GM21528 (cell line): ENCODE measurements at regions not wholly inside any gene's neighbourhood (a gene's known extent, or its start where the extent isn't known, plus 50 kb on each side); places are given as distances from the start of the nearest gene placed in this dataset.
"Not testable (repeated sequence)": the region's sequence is repeated elsewhere in the genome, so short reads cannot be mapped to it uniquely, and the experiment has no call there.

Experiments
- ATAC-seq: cut with Tn5 transposase; IDR thresholded peaks from one replicate; pipeline ENCODE4 v1.9.1; 2021; ENCODE audit warnings: mild to moderate bottlenecking, moderate library complexity; ENCODE audit not compliant: unreplicated experiment, low FRiP score

DNA sequence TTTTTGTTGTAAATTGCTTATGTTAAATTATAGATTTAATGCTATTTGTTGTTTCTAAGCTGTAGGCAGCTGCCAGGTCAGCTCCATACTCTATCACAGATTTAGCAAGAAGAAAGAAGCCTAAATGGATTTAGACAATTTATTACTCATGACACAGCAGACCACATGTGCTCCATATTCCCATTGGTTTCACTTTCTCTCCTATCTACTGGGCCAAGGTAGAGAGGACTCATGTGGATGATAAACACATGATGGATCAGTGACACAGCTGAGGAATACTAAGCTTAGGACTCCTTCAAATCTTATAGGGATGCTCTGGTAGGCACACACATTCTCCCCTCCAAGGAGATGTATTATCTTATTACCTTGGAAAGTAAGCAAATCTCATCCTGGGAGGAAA, 553.0 kb upstream of the ADGRB3 start:
- ATAC-seq = no peak

DNA sequence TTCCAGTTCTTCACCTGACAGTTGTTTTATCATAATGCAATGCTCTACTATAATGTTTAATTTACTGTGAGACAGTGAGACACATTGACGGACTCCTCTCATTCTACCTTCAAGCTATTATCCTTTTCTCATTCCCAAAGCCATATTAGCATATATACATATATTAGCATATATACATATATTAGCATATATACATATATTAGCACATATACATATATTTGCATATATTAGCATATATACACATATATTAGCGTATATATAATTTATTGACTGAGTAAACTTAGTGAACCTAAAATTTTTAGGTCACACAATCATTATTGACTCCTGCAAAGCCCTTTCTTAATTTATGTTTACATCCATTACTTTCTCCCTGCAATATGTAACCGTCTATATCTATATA, 555.0 kb upstream of the ADGRB3 start:
- no peak for ATAC-seq

DNA sequence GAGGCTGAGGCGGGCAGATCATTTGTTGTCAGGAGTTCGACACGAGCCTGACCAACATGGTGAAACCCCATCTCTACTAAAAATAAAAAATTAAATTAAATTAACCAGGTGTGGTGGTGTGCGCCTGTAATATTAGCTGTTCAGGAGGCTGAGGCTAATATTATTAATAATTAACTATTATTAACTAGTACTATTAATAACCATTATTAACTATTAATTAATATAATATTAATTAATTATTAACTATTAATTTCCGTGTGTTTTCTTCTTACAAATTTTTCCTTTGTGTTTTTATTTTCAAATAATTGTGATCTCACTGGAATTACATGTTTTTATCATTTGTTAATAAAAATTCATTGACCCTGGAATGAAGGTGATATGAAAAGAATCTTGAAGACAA, 557.4 kb upstream of the ADGRB3 start:
- ATAC-seq = no peak

DNA sequence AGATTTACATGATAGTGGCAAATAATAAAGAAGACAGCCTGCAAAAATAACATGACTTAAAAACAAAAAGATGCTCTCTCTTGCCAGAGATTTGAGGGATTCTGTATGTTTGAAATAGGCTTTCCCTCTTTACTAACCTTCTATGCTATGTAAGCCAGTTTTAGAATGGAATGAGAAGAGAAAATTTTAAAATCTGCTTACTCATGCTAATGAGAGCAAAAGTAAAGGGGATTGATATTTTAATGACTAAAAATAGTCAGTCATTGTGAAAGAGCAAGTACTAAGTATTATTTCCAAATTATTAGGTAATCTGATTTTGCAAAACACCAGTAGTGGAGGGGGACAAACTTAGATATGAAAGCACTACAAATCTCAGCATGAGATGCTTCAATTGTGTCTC, 563.3 kb upstream of the ADGRB3 start:
- no peak for ATAC-seq

DNA sequence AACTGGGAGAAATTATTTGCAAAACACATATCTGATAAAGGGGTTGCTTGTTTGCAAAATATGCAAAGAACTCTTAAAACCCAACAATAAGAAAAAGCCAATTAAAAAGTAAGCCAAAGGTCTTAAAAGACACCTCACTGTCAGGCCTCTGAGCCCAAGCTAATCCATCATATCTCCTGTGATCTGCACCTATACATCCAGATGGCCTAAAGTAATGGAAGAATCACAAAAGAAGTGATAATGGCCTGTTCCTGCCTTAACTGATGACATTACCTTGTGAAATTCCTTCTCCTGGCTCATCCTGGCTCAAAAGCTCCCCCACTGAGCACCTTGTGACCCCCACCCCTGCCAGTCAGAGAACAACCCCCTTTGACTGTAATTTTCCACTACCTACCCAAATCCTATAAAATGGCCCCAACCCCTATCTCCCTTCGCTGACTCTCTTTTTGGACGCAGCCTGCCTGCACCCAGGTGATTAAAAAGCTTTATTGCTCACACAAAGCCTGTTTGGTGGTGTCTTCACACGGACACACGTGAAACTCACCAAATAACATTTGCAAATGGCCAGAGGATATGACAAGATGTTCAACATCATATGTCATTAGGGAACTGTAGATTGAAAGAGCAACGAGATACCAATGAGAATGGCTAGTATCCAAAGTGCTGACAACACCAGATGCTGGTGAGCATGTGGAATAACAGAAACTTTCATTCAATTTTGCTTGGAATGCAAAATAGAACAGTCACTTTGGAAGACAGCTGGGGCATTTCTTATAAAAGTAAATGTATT, 565.0 kb upstream of the ADGRB3 start:
- no peak for ATAC-seq

DNA sequence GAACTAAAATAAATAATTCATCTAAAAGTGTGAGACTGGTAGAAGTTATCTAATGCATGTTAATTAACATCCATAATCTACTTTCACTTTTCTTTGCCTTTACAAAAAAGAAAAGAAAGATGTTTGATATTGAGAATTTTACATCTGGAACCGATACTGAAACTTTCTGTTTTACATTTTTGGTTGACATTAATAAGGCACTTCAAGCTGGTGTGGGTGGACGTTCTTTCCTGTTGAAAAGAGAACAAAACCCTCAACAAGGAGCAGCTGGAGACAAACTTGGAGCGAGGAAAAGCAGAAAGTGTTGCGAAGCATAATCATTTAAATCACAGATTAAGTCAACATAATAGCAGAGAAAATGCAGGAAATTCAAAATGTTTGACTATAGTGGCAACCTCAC, 575.2 kb upstream of the ADGRB3 start:
- ATAC-seq = no peak

DNA sequence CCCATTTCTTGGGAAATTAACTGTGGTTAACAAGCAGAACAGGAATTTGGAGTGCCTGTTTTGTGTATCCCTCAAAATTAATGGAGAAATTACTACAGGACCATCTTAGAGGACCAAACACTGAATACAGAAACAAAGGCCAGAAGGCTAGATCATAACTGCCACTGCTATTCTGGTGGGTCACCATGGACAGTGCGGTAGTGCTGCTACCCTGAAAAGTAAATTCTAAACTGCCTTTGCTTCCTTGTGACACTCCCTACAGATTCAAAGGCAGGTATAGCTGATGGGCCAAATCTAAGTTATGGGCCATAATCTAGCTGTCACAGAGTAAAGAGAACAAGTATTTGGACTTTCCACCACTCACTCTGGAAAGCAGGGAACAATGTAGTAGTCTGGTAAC, 575.8 kb upstream of the ADGRB3 start:
- ATAC-seq = no peak

DNA sequence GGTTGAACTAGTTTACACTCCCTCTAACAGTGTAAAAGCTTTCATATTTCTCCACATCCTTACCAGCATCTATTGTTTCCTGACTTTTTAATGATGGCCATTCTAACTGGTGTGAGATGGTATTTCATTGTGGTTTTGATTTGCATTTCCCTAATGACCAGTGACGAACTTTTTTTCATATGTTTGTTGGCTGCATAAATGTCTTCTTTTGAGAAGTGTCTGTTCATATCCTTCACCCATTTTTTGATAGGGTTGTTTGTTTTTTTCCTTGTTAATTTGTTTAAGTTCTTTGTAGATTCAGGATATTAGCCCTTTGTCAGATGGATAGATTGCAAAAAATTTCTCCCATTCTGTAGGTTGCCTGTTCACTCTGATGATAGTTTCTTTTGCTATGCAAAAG, 578.5 kb upstream of the ADGRB3 start:
- ATAC-seq = not testable (repeated sequence)

DNA sequence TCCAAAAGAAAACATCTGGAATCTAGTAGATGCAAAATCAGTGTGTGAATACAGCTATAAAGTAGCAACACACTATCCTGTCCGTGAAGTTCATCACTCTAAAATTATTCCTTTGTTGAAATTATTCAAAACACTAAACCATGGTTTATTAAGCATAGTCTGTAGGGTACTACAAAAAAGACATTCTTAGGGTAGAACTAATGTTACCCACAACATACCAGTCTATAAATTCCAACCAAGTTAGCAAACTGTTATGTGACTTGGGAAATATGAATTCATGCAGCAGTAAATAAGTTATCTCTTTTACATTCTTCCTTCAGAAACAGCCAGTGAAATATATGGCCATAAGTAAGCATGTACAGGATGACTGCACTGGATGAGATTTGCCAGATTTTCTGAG, 580.3 kb upstream of the ADGRB3 start:
- ATAC-seq = no peak

DNA sequence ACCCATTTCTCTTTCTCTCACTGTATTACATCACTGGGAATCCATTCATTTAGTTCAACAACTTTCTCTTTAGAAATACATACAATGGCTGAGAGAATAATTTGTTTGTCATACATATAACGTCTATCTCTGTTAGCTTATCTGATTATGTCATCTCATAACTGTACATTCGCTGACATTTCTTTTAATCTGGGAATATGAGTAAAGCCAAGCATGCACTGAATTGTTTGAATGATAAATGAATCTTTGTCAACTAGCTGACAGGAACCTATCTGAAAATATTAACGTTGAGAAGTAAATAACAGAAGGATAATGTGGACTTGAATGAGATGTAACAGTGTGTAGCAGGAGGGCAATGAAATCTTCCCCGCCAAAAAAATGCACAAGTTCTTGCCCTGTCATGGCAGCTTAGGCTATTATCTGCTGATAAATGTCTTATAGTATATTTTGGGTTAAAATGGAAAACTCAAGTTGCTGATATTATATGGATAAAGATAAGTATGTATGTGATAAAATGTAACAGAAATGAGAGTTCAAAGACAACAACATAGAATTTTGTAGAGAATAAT, 581.2 kb upstream of the ADGRB3 start:
- ATAC-seq = no peak

DNA sequence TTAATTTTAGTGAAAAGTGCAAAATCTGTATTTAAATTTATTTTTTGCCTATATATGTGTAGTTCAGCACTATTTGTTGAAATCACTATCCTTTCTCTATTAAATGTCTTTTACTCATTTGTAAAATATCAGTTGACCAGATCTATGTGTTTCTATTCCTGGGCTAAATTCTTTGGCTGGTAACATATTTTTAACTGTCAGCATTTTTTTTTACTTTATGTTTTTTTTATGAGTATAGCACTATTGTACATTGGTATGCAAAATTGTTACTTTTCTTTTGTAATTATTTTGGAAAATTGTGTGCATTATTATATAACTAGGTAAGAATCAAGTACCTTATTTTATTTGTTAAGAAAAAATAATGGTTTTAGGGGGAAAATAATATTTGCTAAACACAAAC, 582.8 kb upstream of the ADGRB3 start:
- no peak for ATAC-seq

DNA sequence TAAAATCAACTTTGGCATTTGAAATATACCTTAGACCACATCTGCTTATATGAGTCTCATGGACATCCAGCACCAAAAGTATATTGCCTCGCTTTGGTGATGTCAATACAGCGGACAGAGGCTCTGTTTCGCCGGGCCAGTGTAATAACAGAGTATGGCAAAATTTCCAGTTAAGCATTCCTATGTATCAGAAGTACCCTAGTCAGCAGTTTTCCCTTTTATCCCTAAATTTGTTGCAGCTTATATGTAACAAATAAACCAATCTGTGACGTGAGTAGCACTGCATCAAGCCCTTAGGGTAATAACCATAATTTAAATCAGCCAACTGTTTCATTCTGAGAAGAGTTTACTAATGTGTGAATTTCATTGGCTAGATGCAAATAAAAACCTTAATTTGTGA, 585.5 kb upstream of the ADGRB3 start:
- no peak for ATAC-seq

DNA sequence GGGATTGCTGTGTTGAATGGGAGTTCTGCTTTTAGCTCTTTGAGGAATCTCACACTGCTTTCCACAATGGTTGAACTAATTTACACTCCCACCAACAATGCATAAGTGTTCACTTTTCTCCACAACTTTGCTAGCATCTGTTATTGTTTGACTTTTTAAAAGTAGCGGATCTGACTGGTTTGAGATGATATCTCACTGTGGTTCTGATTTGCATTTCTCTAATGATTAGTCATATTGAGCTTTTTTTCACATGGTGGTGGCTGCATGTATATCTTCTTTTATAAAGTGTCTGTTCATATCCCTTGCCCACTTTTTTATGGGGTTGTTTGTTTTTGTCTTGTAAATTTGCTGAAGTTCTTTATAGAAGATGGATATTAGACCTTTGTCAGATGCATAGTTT, 588.3 kb upstream of the ADGRB3 start:
- ATAC-seq = no peak

DNA sequence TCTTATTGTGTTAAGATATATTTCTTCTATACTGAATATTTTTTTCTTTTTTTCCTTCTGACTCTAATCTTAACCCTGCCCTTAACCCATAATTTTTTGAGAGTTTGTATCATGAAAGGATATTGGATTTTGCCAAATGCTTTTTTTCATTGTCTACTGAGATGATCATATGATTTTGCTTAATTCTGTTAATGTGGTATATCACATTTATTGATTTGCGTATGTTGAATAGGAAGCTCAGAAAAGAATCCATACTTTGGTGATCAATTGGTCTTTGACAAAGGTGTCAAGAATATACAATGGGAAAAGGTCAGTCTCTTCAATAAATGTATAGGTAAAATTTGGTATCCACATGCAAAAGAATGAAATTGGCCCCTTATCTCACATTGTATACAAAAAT, 588.8 kb upstream of the ADGRB3 start:
- no peak for ATAC-seq

DNA sequence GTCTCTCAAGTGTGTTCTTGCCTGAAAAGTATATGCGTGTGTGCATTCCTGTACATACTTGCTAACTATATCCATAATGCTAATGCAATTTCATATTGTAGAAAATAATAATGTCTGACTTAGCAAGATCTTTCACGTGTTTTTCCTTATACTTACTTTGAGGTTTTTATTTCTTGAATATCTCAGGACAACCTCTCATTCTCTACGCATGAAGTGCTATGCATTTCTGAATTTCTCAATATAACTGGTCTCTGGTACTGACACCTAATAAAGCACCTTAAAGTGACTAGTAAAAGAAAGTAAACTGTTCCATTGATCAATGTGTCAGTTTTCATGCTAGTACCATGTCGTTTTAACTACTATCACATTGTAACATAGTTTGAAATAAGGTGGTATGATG, 589.9 kb upstream of the ADGRB3 start:
- no peak for ATAC-seq

DNA sequence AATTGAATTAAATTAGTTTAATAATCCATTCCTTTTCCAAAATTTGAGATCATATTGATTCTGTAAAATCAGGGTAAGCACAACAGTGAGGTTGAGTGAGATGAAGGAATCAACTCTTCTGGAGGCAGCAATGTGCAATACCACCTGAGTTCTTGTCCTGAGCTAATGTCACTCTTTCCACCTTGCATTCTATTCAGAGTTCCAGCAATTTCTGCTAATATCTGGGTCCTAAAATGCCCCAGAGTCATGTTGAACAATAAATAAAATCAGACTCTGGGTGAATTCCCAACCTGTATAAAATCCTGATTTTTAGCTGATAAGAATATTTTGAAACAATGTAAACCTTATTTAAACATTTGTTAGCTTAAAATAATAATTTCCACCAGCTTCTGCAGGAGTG, 590.8 kb upstream of the ADGRB3 start:
- no peak for ATAC-seq

DNA sequence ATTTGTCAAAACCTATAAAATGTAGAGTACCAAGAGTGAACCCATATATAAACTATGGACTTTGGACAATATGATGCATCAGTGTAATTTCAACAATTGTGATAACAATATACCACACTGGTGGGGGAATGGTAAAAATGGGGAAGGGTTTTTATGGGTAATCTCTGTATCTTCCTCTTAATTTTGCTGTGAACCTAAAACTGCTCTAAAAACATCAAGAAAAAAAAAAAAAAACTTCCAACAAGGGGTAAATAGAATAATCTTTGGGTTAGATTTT, 592.0 kb upstream of the ADGRB3 start:
- ATAC-seq = no peak

DNA sequence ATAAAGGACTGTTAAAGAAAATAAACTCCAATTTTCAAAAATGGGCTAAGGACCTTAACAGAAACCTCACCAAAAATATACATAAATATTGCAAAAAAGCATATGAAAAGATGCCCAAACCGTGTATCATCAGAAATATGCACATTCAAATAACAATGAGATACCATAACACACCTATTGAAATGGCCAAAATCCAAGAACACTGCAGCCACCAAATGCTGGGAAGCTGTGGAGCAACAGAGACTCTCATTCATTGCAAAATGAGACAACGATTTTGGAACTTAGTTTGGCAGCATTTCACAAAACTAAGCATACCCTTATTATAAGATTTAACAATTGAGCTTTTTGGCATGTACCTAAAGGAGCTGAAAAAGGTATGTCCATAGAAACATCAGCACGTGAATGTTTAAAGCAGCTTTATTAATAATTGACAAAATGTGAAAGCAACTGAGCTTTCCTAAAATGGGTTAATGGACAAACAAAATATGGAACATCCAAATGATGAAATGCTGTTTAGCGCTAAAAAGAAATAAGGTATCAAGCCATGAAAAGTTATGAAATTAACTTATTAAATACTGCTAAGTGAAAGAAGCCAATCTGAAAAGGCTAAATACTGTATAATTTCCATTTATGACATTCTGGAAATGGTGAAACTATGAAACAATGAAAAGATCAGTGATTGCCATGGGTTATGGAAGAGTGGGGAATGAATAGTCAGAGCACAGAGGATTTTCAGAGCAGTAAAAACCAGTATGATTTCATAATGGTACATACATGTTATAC, 592.6 kb upstream of the ADGRB3 start:
- no peak for ATAC-seq

DNA sequence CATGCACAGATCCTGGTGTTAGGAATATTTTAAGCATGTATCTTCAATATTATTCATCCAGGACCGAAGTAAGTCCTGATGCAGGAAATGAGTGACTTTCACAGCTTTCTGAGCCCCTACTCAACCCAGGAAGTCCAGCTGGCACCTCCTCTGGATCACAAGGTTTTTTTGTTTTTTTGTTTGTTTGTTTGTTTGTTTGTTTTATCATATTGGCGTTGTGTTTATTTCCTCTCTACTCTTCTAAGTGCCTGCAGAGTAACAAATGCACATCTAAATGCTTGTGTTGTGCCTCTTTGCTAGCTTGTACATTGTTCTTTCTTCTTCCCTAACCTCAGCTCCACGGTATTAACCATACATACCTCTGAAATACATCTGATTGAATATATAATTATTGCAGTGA, 594.3 kb upstream of the ADGRB3 start:
- no peak for ATAC-seq

DNA sequence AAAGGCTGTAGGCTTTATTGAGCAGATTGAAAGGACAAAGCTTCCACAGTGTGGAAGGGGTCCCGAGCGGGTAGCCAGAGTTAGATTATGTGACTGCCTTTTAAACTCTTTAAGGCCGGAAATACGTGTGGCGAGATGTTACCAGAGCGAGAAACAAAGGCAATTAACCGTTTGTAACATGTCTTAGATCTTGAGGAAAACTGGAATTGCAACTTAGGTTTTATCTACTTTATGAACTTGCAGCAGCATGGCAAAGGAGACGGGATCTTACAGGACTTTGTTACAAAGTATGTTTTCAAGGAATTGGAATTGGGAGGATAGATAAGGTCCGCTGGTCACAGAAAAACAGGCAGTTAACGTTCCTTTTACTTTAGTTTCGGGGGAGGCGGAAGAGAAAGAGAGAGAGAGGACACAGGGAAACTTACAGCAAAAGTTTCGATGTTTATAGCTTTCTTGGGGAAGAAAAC, 594.7 kb upstream of the ADGRB3 start:
- ATAC-seq = no peak

DNA sequence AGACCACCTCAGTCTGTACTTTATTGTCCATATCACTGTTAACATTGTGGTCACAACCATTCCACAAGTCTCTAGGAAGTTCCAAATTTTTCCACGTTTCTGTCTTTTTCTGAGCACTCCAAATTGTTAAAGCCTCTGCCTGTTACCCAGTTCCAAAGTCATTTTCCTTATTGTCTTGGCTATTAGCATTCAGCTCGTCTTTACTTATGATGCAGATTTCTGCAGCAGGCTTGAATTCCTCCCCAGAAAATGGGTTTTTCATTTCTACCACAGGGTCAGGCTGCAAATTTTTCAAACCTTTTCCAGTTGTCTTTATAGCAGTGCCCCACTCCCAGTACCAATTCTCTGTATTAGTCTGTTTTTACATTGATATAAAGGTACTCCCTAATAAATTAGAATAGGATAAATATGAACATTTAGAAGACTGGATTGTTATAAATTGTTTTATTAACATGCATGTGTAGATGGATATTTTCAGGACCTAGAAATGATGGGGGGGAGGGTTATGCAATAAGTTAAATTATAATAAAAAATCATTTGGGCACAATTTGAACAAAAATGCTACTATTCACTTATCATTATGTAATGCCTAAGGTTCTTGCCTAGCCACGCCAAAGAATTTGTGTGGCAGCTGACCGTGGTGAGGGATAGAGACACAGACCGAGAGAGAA, 595.3 kb upstream of the ADGRB3 start:
- ATAC-seq = no peak
